ENCODE measurements at regions not wholly inside any gene's neighbourhood (a gene's known extent, or its start where the extent isn't known, plus 50 kb on each side); places are given as distances from the start of the nearest gene placed in this dataset.

DNA sequence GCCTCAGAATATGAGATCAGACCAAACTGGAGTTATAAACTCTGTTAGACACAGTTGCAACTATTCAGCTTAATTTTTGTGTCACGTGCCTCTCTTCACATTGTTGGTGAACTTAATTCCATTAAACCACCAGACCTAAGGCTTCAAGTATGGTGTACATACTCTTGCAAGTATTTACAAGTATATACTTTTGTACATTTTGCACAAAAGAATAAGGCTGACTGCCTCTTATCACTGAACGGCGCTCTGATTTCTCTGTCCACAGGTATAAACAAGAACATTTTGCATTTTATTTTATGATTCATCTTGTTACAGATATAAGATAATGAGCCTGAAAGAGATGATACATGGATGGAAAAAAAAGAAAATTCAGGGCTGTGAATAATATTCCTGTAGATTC, 269.7 kb upstream of the ACVR2A start:
- TF ChIP-seq, protein P1, sequence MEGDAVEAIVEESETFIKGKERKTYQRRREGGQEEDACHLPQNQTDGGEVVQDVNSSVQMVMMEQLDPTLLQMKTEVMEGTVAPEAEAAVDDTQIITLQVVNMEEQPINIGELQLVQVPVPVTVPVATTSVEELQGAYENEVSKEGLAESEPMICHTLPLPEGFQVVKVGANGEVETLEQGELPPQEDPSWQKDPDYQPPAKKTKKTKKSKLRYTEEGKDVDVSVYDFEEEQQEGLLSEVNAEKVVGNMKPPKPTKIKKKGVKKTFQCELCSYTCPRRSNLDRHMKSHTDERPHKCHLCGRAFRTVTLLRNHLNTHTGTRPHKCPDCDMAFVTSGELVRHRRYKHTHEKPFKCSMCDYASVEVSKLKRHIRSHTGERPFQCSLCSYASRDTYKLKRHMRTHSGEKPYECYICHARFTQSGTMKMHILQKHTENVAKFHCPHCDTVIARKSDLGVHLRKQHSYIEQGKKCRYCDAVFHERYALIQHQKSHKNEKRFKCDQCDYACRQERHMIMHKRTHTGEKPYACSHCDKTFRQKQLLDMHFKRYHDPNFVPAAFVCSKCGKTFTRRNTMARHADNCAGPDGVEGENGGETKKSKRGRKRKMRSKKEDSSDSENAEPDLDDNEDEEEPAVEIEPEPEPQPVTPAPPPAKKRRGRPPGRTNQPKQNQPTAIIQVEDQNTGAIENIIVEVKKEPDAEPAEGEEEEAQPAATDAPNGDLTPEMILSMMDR (IDR thresholded peaks at IDR 0.05) = no peak
- TF ChIP-seq POLR2AphosphoS5 (IDR thresholded peaks at IDR 0.05) (no peak), POLR2A (IDR thresholded peaks at IDR 0.05) (no peak)
